Left colon (tissue), 2 donors: ENCODE measurements at regions not wholly inside any gene's neighbourhood (a gene's known extent, or its start where the extent isn't known, plus 50 kb on each side); places are given as distances from the start of the nearest gene placed in this dataset.
"Not testable (repeated sequence)": the region's sequence is repeated elsewhere in the genome, so short reads cannot be mapped to it uniquely, and the experiment has no call there.

Experiments used
- ATAC-seq: fragments of 200-7000 bp; cut with Tn5 transposase; one replicate; pipeline ENCODE4 v1.9.1; 2020; ENCODE audit warnings: mild to moderate bottlenecking, moderate library complexity
- DNase-seq, 2 donors: peaks; one replicate each; pipeline ENCODE4 v3.0.0-alpha.2; 2020
- intact Hi-C, 2 donors: fragments of 100-400 bp; cut with DNase I in 1 of 2; cut with micrococcal nuclease in 1 of 2; formaldehyde crosslinking; loops; one replicate each; pipeline versions ENCODE4 v1.11.2 to v1.14.0; 2022; cut with DNase I, micrococcal nuclease
- donor health status: DM: no; HTN: no; CAD: no.
- donor health status: DM: yes; HTN: yes; CAD: no.

- ATAC-seq, result no peak
- DNase-seq, result peak in 1 of 2 donors; percentile 11
- intact Hi-C loops, result no loop called here
These were observed 594.2 kb downstream of the KCNJ18 start for GRCh38 chr17:22286337-22287041.

DNA sequence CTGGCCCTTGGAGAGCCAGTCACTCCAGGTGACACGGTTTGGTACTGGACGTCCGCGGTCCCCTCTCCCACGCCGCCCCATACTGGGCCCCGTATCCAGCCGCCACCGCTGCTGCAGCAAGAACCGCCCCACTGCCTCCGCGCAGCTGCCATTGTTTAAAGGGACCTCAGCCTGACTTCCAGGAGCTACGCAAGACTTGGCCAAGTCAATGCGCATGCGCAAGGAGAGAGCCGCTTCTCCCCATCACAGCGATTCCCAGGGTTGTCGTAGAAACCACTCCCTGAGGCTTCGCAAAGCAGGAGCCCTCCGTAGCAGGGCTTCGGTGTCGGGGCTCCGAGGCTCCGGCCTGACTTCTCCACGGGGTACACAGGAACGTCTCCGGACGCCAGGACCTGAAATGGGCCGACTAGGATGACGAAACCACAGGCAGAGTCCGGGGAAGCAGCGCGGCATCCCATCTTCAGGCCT lies 606.2 kb downstream of the KCNJ18 start:
- intact Hi-C loops, DNase-seq: not testable (repeated sequence)
- ATAC-seq, result peak; percentile 62

GRCh38 chr17:22300177-22300576 lies 607.9 kb downstream of the KCNJ18 start:
- intact Hi-C loops, result no loop called here
- ATAC-seq (no peak), DNase-seq (no peak)

DNA sequence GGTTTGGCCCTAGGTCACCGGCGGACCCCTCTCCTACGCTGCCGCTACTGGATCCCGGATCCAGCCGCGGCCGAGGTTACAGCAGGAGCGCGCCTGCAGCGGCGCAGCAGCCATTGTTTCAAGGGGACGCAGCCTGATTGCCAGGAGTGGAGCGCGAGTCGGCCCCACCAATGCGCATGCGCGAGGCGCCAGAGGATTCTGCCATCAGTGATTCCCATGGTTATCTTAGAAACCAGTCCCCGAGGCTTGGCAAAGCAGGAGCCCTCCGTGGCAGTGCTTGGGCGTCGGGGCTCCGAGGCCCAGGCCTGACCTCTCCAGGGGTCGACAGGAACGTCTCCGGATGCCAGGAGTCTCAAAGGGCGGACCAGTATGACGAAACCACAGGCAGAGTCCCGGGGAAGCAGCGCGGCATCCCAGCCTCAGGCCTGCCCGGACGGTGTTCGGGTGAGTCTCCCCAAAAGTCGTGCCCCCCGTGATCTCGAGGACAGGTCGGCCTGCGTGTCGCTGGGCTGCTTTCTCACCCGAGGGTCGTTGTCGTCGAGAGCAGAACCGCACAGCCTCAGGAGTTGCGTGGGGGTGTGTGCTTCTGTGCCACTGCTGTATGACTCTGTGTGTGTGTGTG lies 608.5 kb downstream of the KCNJ18 start:
- no peak for ATAC-seq
- intact Hi-C loops, result no loop called here

DNA sequence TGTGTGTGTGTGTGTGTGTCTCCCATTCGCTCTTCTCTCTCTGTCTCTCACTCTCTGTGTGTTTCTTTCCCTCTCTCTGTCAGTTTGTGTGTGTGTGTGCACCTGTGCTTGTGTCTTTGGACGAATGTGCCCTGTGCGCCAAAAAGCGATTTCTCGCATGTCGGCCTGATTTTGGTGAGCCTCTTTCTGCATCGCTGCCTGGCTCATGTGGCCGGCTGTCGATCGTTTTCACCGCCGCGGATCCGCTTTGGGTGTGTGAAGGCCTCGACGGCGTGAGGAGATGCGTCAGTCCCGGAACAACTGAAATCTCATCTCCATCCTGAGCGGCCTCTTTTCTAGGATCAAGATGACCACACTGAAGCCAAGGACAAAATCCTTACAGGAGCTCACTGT lies 609.0 kb downstream of the KCNJ18 start:
- DNase-seq (no peak), ATAC-seq (no peak)
- intact Hi-C loops, result no loop called here

More for the DNA sequence above, 608.5 kb downstream of the KCNJ18 start:
- no peak for DNase-seq

DNA sequence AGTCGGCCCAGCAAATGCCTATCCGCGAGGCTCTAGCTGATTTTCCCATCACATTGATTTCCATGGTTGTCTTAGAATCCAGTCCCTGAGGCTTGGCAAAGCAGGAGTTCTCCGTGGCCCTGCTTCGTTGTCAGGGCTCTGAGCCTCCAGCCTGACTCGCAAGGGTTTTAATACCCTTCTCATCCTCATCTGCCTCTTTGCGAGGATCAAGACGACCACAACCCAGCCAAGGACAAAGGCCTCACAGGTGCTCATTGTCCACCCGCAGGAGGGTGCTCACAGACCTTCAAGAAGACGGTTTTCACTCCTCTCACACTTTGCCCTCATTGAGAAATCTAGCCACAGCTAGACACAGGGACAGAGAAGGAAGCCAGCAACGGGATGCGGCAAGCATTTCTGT lies 610.8 kb downstream of the KCNJ18 start:
- ATAC-seq (no peak), DNase-seq (no peak)
- intact Hi-C loops, result no loop called here

- intact Hi-C loops, result no loop called here
- DNase-seq, result no peak
- ATAC-seq, result no peak
These were observed 611.5 kb downstream of the KCNJ18 start for GRCh38 chr17:22303865-22304264.

DNA sequence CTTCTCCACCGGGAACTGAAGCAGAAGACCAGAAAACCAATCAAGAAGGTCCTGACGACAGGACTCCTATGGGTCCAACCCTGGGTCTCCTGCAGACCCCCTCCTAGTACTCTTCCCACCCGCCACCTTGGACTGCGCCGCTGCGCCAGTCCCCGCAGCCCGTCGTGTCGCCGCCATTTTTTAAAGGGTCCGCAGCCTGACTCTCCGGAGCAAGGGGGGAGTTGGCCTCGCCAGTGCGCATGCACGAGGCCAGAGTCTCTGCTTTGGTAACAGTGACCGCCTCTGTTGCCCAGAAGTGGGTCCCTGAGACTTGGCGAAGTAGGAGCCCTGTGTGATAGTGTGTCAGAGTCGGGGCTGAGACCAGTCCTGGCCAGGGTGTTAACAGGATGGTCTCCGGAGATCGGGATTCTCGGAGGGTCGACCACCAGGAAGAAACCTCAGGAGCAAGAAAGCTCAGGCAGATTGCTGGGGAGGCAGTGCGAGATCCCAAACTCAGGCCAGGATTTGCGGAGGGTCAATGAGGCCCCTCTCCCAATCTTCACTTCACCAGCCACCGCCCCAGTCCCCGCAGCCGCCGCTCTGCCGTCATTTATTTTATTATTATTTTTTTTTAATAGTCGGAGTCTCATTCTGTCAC lies 612.5 kb downstream of the KCNJ18 start:
- intact Hi-C loops, result no loop called here
- no peak for ATAC-seq
- DNase-seq, result no peak

GRCh38 chr17:22305356-22306071 lies 613.2 kb downstream of the KCNJ18 start:
- ATAC-seq, result no peak
- DNase-seq, result no peak
- intact Hi-C loops, result no loop called here

- ATAC-seq, intact Hi-C loops, DNase-seq: not testable (repeated sequence)
These were observed 618.0 kb downstream of the KCNJ18 start for GRCh38 chr17:22310292-22310691.

DNA sequence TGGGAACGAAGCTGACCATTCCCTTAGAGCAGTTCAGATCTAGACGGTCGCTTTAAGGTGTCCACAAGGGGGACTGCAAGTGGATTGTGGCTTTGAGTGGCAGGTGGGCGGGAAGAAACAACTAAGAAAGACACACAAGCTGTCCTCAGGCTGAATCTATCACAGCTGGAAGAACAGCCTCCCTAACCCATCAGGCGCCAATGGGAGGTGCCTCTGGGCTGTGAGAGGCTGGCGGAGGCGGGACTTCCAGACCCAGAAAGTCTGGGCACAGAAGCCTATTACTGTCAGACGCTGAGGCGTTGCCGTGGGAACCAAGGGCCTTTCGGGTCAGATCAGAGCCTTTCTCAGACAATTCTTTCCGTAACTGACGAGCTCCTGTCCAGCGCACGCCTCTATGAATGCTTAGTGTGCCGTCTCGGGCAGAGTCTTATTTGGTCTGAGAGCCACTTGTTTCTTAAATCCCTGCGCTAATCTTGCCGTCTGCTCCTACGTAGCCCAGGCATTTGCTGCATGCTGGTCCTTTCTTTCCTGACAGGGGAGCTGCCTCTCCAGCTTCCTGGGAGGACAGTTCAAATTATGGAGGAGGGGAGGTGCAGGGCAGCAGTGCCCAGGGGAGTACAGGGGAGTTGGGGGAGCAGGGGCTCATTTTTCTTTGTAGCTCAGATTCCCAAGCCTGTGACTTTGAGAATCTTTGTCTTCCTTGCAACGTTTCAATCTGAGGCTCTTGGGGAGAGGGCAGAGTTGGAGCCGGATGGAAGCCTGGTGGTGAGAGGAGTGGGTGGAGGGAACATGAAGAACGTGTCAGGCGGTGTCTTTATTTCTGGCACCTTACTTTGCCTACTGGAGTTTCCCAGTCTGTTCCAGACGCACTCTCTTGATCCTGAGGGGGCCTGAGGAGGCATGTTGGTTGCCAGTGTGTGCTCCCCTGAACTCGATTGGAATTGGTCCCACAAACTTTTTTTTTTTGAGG lies 618.7 kb downstream of the KCNJ18 start:
- no peak for DNase-seq
- ATAC-seq, result no peak
- intact Hi-C loops, result no loop called here

GRCh38 chr17:22321001-22321400 lies 628.7 kb downstream of the KCNJ18 start:
- intact Hi-C loops, ATAC-seq, DNase-seq: not testable (repeated sequence)

DNA sequence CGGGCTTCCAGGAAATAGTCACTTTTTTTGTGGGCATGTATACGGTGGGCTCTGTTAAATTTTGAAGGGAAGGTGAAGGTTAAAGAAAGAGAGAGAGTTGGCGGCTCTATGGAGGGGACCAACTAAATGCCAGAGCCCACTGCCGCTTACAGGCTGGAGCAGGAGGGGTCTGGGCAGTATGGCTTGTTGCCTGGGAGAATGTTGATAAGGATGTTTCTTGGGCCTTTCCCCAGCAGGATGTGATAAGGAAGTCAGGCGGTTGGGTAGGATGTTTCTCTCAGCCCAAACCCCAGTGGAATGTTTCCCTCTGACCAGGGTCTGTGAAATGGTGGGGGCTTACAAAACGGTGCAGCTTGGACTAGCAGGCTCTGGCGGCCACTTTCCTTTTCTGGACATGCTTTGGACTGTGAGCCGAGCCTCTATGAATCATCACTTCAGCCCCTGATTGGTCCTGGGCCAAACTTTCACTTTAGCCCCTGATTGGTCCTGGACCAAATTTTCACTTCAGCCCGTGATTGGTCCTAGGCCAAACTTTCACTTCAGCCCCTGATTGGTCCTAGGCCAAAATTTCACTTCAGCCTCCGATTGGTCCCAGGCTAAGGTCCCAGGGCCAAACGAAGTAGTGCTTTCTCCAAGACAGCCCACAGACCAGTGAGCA lies 630.7 kb downstream of the KCNJ18 start:
- ATAC-seq, DNase-seq, intact Hi-C loops: not testable (repeated sequence)

DNA sequence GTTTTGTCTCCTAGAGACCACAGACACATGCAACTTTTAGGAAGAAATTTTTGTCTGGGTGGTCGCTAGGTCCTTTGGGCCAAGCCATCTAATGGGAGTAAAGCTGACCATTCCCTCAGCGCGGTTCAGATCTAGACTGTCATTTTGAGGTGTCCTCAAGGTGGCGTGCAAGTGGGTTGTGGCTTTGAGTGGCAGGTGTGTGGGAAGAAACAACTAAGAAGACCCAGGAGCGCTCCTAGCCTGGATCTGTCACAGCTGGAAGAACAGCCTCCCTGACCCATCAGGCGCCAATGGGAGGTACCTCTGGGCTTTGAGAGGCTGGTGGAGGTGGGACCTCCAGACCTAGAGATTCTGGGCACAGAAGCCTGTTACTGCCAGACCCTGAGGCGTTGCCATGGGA lies 645.1 kb downstream of the KCNJ18 start:
- intact Hi-C loops, result no loop called here
- no peak for ATAC-seq
- no peak for DNase-seq

DNA sequence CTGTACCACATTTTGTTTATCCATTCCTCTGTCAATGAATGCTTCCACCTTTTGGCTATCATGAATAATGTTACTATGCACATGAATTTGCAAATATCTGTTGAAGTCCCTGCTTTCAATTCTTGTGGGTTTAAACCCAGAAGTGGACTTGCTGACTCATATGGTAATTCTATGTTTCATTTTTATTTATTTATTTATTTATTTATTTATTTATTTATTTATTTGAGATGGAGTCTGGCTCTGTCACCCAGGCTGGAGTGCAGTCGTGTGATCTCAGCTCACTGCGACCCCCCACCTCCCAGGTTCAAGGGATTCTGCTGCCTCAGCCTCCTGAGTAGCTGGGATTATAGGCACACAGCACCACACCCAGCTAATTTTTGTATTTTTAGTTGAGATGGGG lies 664.3 kb downstream of the KCNJ18 start:
- DNase-seq, intact Hi-C loops, ATAC-seq: not testable (repeated sequence)

GRCh38 chr17:22370988-22371387 lies 678.7 kb downstream of the KCNJ18 start:
- intact Hi-C loops, ATAC-seq, DNase-seq: not testable (repeated sequence)

DNA sequence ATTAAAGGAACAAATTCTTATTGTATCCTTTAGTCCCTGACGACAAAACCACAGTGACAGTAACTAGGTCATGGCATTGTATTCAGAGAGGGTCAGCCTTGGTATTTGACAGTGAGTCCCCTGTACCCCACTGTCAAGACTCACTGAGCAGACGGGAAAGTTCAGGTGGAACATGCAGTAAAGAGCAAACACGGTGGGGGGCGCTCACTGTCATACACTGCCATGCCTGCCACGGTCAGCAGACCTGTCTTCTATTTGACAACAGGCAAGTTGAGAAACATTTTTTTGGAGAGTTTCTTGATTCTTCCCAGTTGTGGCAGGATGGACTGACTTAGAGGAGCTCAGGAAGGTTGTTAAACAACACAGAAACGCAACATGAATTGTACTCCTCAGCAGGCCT lies 681.6 kb downstream of the KCNJ18 start:
- DNase-seq, result no peak
- ATAC-seq, result no peak
- intact Hi-C loops, result no loop called here

GRCh38 chr17:22374741-22375140 lies 682.4 kb downstream of the KCNJ18 start:
- intact Hi-C loops, result no loop called here
- no peak for ATAC-seq

More at GRCh38 chr17:22374741-22375140, 682.4 kb downstream of the KCNJ18 start:
- DNase-seq, result no peak
